GM10266 (cell line): ENCODE measurements at regions not wholly inside any gene's neighbourhood (a gene's known extent, or its start where the extent isn't known, plus 50 kb on each side); places are given as distances from the start of the nearest gene placed in this dataset.

Experiments used
- DNase-seq: peaks from one replicate; pipeline ENCODE4 v3.0.0; 2012; ENCODE audit errors: extremely low spot score
- TF ChIP-seq, protein P1 (sequence below): IDR thresholded peaks from 2 replicates; pipeline ENCODE4 v1.5.1; 2012; ENCODE audit warnings: mild to moderate bottlenecking, low read depth; ENCODE audit not compliant: control insufficient read depth, insufficient read depth; ENCODE audit errors: missing control alignments

DNA sequence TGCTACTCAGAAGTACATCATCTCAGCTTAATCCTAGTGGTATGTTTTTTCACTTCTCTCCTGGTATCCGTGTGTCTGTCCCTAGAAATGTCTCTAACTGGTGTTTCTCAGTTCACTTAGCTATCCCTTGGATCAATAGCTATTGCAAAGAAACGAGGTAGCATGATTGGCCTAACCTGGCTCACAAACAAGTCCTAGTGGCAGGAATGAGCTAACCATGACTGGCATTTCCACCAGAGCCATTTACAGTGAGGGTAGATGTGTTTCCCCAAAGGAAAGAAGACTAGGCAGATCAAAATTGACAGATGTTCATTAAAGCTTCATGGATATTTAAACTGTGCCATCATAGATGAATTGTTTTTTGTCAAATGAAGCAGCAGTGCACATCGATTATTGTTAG is 82.5 kb downstream of the PALM2AKAP2 start:
- TF ChIP-seq, protein P1, sequence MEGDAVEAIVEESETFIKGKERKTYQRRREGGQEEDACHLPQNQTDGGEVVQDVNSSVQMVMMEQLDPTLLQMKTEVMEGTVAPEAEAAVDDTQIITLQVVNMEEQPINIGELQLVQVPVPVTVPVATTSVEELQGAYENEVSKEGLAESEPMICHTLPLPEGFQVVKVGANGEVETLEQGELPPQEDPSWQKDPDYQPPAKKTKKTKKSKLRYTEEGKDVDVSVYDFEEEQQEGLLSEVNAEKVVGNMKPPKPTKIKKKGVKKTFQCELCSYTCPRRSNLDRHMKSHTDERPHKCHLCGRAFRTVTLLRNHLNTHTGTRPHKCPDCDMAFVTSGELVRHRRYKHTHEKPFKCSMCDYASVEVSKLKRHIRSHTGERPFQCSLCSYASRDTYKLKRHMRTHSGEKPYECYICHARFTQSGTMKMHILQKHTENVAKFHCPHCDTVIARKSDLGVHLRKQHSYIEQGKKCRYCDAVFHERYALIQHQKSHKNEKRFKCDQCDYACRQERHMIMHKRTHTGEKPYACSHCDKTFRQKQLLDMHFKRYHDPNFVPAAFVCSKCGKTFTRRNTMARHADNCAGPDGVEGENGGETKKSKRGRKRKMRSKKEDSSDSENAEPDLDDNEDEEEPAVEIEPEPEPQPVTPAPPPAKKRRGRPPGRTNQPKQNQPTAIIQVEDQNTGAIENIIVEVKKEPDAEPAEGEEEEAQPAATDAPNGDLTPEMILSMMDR, result no peak

DNA sequence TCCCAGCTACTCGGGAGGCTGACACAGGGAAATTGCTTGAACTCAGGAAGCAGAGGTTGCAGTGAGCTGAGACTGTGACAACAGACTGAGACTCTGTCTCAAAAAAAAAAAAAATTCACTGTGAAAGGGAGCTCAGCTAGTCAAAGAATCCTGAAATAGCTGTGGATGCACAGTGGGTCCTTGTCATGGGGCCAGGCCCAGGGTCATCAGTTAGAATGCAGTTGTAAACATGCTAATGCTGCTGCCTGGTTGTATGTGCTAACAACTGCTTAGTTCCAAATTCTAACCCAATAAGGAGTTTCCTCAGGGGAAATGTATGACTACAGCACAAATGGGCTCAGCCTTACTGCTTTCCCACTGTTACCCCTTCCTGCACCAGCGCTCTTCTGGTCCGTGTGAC is 84.0 kb downstream of the PALM2AKAP2 start:
- no peak for DNase-seq
- TF ChIP-seq, protein P1, result no peak

More for the DNA sequence above, 82.5 kb downstream of the PALM2AKAP2 start:
- no peak for DNase-seq

DNA sequence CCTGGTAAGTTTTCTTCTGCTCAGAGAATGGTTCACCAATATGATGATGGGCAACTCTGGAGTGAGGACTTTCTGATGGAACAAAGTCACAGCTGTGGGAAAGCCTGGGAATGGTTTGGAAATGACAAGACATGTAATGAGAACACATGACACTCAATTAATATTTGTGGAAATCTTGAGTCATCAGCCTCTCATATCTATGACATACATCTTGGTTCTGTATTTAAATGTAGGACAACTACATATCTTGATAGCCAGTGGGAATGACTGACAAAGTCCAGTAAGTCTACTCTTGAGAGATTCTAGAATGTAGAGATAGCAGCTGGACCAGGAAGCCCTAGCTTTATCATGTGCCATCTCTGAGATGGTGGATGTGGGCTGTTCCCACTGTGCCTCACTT is 85.5 kb downstream of the PALM2AKAP2 start:
- TF ChIP-seq, protein P1, result no peak
- DNase-seq, result no peak

DNA sequence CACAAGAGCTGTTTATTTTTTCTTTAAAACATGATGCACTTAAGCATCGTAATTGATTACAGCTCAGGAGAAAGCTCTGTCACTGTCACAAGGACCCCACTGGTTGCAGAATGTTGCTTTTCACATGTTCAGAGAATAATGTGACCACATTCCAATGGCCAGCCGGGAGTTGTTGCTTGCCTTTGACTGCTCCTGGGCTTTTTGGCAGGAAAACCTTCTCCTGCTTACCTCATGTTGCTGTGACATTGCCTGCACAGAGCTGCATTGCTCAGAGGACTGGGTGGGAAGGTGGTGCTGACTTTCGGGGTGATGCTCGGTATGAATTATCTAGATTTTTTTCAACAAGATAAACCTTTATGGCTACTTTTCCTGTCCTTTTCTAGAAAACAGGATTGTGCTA is 88.2 kb downstream of the PALM2AKAP2 start:
- DNase-seq, result no peak
- TF ChIP-seq, protein P1, result no peak

DNA sequence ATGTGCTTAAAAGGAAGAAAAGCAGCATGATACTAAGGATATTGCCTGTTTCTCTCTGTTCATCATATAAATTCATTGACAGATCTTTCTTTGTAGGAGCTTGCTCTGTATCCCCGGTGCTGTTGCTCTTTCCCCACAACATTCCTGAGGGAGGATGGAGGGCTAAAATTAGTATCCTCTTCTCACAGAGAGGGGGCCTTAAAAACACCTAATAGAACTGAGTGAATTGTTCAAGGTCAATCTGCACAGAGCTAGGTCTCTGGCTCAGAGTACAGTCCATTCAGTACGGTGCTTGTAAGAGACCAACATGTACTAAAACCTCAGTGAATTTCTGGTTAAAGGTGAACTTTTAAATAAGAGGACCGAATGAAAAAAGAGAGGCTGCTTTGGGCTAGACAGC is 88.7 kb downstream of the PALM2AKAP2 start:
- TF ChIP-seq, protein P1, result no peak
- DNase-seq, result no peak

DNA sequence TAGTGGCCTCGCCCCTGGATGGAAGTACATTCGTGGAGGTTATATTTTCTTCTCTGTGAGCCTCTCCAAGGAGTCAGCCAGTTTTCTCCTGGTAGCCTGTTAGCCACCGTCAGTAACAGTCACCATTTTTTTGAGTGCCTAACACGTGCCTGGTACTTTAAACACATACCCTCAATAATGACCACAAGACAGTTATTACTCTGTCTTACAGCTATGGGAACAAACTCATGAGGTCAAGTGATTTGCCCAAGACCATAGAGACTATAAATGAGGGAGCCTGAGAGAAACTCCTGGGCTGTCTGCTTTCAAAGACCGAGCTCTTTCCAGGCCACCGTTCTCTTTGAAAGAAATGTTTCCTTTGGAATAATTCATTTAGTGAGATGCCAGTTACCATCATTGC is 90.4 kb downstream of the PALM2AKAP2 start:
- TF ChIP-seq, protein P1, result no peak
- no peak for DNase-seq

DNA sequence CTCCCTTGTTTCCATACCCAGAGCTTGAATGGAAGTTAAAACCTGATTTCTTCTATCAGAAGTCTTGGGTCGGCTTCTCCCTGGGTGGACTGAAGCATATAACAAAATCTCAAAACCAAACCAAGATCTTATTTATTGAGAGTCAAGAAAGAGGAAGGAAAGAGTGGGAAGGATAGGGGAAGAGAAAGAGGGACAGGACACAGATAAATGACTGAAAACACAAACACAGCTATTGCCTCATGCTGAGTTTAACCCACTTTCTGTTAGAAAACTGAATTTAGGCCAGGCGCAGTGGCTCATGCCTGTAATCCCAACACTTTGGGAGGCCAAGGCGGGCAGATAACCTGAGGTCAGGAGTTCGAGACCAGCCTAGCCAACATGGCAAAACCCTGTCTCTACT is 92.9 kb downstream of the PALM2AKAP2 start:
- TF ChIP-seq, protein P1, result no peak
- DNase-seq, result no peak
